22Rv1 (cell line): ENCODE measurements at regions not wholly inside any gene's neighbourhood (a gene's known extent, or its start where the extent isn't known, plus 50 kb on each side); places are given as distances from the start of the nearest gene placed in this dataset.

ENCODE experiments used
- H3K27ac ChIP-seq: fragments of 450-650 bp; 2 replicates; pipeline ENCODE4 v1.5.1; 2017
- CTCF ChIP-seq: fragments of 450-650 bp; IDR thresholded peaks from 2 replicates; pipeline ENCODE4 v1.5.1; 2017; ENCODE audit warnings: mild to moderate bottlenecking
- ZFX ChIP-seq: fragments of 450-650 bp; IDR thresholded peaks from 2 replicates; pipeline ENCODE4 v1.6.1; 2017; ENCODE audit warnings: antibody characterized with exemption, borderline replicate concordance

GRCh38 chr3:86230762-86231161 is 760.2 kb downstream of the VGLL3 start:
- no peak overlapping the region for H3K27ac ChIP-seq
- TF ChIP-seq ZFX (no peak), CTCF (no peak)

GRCh38 chr3:86229775-86230094 is 761.2 kb downstream of the VGLL3 start:
- TF ChIP-seq CTCF (no peak), ZFX (no peak)
- H3K27ac ChIP-seq = no peak overlapping the region

GRCh38 chr3:86229086-86229774 is 761.7 kb downstream of the VGLL3 start:
- TF ChIP-seq CTCF (no peak), ZFX (no peak)
- no peak overlapping the region for H3K27ac ChIP-seq

GRCh38 chr3:86228101-86228500 is 762.8 kb downstream of the VGLL3 start:
- H3K27ac ChIP-seq = no peak overlapping the region
- no peak for TF ChIP-seq CTCF

GRCh38 chr3:86225461-86225860 is 765.5 kb downstream of the VGLL3 start:
- no peak for TF ChIP-seq CTCF
- TF ChIP-seq ZFX = no peak
- H3K27ac ChIP-seq = no peak overlapping the region

- TF ChIP-seq ZFX (no peak), CTCF (no peak)
Measured at GRCh38 chr3:86221601-86222000, 769.3 kb downstream of the VGLL3 start.

GRCh38 chr3:86208772-86209171 is 782.2 kb downstream of the VGLL3 start:
- no peak overlapping the region for H3K27ac ChIP-seq
- no peak for TF ChIP-seq ZFX

More at GRCh38 chr3:86221601-86222000, 769.3 kb downstream of the VGLL3 start:
- no peak overlapping the region for H3K27ac ChIP-seq

- TF ChIP-seq CTCF (no peak), ZFX (no peak)
- no peak overlapping the region for H3K27ac ChIP-seq
Measured at GRCh38 chr3:86182606-86183005, 808.3 kb downstream of the VGLL3 start.
